GM12892 (cell line): ENCODE measurements at regions not wholly inside any gene's neighbourhood (a gene's known extent, or its start where the extent isn't known, plus 50 kb on each side); places are given as distances from the start of the nearest gene placed in this dataset.

Experiments used
- POLR2A ChIP-seq: IDR thresholded peaks from 2 replicates; pipeline ENCODE4 v1.6.1; 2011; ENCODE audit warnings: low read depth, low read length, control low read depth
- TAF1 ChIP-seq: IDR thresholded peaks from 2 replicates; pipeline ENCODE4 v1.6.1; 2011; ENCODE audit warnings: low read depth, mild to moderate bottlenecking, control low read depth, low read length, borderline replicate concordance

DNA sequence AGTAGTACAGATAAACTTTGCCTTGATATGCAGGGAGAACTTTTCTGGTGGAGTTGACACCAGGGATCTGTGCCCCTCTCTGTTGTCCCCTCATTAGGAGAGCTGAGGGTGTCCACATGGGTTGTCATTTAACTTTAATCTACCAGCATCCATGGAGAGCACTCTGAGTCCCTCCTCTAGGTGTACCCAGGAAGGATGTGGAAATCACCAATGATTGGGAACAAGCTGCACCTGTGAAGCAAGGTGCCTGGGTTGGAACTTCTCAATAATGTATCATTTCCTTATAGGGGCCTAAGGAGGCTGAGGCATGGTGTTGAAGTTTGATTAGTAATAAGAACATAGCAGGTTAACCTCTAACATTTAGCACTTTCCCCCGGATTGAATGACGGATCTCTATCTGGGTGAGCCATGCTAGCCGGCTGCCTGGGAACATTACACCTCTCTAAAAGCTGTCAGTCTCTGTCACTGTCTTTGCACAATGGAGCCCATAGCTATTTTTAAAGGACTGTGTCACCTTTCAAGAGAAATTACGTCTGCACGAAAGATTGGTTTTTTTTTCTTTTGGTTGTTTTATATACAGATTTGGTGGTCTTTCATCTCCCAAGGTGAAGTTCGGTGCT, 239.3 kb downstream of the MAF start:
- TF ChIP-seq TAF1 (no peak), POLR2A (no peak)
